GM12874 (cell line): ENCODE measurements at regions not wholly inside any gene's neighbourhood (a gene's known extent, or its start where the extent isn't known, plus 50 kb on each side); places are given as distances from the start of the nearest gene placed in this dataset.

Experiments used
- TF ChIP-seq, protein P1 (sequence below): IDR thresholded peaks from 2 replicates; pipeline ENCODE4 v1.5.1; 2011; ENCODE audit warnings: low read depth, mild to moderate bottlenecking, control low read depth, low read length, moderate library complexity; ENCODE audit not compliant: insufficient read depth

DNA sequence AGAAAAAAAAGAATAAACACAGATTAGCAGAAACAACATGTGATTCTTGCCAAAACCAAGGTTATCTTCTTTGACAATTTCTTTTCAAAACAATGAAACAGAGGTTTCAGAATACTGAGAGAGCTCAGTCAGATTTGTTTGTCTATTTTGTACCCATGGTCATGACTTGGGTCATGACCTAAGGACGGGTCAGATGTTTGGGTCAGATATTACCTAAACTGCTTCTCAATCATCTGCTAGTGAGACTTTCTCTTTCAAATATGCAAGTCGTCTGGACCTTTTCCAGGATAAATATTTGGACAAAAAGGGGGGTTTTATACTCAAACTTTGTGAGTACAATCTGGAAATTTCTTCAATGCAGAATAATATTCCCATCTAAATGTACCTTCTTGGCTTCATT is 148.3 kb upstream of the USP38 start:
- TF ChIP-seq, protein P1, sequence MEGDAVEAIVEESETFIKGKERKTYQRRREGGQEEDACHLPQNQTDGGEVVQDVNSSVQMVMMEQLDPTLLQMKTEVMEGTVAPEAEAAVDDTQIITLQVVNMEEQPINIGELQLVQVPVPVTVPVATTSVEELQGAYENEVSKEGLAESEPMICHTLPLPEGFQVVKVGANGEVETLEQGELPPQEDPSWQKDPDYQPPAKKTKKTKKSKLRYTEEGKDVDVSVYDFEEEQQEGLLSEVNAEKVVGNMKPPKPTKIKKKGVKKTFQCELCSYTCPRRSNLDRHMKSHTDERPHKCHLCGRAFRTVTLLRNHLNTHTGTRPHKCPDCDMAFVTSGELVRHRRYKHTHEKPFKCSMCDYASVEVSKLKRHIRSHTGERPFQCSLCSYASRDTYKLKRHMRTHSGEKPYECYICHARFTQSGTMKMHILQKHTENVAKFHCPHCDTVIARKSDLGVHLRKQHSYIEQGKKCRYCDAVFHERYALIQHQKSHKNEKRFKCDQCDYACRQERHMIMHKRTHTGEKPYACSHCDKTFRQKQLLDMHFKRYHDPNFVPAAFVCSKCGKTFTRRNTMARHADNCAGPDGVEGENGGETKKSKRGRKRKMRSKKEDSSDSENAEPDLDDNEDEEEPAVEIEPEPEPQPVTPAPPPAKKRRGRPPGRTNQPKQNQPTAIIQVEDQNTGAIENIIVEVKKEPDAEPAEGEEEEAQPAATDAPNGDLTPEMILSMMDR, result no peak

DNA sequence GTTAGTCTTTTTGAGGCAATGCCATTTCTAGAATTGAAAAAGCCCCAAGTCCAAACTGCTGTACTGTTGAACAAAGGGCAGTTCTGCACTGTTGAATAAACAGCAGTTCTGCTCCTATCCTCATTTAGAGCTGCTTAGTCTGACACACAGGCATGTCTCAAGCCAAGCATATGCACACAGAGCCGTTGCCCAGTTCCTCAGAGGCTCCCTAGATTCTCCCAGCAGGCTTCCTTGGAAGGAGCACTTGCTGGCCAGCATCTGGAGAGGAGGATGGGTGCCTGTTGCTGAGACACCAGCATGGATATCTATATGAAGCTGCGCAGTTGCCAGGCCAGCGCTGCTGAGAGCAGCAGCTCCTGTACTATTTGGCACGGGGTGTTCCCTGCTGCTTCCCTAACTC is 138.3 kb upstream of the USP38 start:
- TF ChIP-seq, protein P1, result no peak

DNA sequence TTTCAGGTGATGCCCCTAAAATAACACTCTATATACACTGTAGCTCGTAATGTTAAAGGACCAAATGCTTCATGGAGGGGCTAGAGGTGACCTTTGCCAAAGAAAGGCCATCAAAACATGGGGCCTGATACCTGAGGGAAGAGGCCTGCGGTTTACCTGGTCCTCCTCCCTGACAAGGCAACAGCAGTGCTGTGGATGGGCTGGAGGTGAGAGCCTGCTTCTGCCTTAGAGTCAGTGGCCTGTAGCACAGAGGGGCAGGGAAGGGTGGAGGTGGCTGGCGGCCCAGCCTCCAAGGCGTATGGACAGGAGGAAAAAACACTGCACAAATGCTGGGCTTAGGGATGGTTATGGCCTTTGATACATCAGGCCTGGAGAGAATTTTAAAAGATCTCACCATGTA is 137.8 kb upstream of the USP38 start:
- TF ChIP-seq, protein P1, result no peak

- TF ChIP-seq, protein P1, result no peak
Observed at GRCh38 chr4:143054971-143055370, 129.7 kb upstream of the USP38 start.

DNA sequence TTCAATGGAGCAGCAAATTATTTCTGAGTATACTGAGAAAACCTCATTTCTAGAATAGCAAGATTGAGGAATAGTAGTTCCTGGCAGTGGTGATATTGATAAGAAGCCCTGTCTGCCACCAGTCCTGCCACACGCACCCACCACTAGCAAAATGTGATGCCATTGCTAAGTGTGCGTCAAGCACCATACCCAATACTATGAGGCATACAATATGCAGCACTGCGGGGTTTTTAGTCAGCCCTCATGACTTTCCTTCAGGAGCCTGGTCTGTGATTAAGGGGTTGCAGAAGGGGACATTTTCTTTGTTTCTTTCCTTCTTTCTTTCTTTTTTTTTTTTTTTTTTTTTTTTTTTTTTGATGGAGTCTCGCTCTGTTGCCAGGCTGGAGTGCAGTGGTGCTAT is 128.7 kb upstream of the USP38 start:
- TF ChIP-seq, protein P1, result no peak

DNA sequence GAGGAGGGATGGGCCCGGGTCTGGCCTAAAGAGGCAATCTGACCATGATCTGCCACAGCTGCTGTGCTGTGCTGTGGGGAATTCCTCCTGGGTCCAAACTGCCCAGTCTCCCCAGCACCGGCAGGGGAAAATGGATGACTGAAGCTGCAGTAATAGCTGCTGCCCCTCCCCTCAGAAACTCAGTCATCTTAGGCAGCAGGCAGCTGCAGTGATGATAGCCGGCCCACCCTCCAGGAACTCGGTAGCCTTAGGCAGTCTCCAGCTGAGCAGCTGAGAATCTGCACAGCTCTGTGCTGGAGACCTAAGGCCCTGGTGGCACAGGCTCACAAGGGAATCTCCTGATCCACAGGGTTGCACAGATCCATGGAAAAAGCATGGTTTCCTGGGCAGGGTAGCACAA is 113.4 kb upstream of the USP38 start:
- TF ChIP-seq, protein P1, result no peak

GRCh38 chr4:143076723-143077122 is 108.0 kb upstream of the USP38 start:
- TF ChIP-seq, protein P1, result no peak

- TF ChIP-seq, protein P1, result no peak
Observed at GRCh38 chr4:143082701-143083100, 102.0 kb upstream of the USP38 start.
